ENCODE measurements at regions not wholly inside any gene's neighbourhood (a gene's known extent, or its start where the extent isn't known, plus 50 kb on each side); places are given as distances from the start of the nearest gene placed in this dataset.

DNA sequence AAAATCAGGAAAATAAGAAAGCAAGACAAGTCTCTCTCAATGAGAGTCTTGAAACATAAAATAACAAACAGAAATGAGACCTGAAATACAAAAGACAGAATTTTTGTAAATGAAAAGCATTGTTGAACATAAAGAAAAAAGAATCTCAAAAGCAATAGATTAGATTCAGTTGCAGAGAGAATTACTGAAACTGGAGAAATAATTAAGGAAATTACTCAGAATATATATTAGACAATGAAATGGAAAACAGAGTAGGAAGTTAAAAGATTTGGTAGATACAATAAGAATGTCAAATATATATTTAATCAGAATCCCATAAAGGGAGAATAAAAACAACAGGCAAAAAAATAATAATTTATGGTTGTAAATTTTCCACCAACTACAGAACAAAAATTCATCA lies 308.3 kb downstream of the CRPPA start:
- Histone ChIP-seq H3K4me1 (ENCODE audit: control insufficient read depth in 4 of 4, insufficient read depth in 4 of 4, low read length in 3 of 4) (no peaks in the 10 kb centered on the region), H3K9me3 (ENCODE audit: control insufficient read depth in 4 of 4, low read length in 3 of 4) (peaks cover 0 to under 1% (median 0%) of the 10 kb centered on the region in 4 donors), H3K27ac (ENCODE audit: low read depth in 1 of 2, low read length in 2 of 2) (no peak overlapping the region), H3K27me3 (ENCODE audit: control insufficient read depth in 4 of 4, insufficient read depth in 4 of 4, low read length in 3 of 4) (no peaks in the 10 kb centered on the region), H3K36me3 (ENCODE audit: control insufficient read depth in 4 of 4, insufficient read depth in 3 of 4, low read depth in 1 of 4, low read length in 3 of 4) (no peaks in the 10 kb centered on the region), H3K9ac (ENCODE audit: low read depth in 1 of 2, low read length in 2 of 2) (no peak overlapping the region), H3K4me3 (ENCODE audit: low read depth in 1 of 3, low read length in 3 of 3) (no peak overlapping the region)
- no peak for DNase-seq (ENCODE audit: low spot score)
- TF ChIP-seq SP1 (IDR thresholded peaks at IDR 0.05) (no peak), FOXA2 (IDR thresholded peaks at IDR 0.05) (no peak), TAF1 (conservative IDR thresholded peaks at IDR 0.05) (no peak), EGR1 (IDR thresholded peaks at IDR 0.05; ENCODE audit: low read depth in 2 of 2) (no peak), FOXA1 (IDR thresholded peaks at IDR 0.05) (no peak), HNF4A (conservative IDR thresholded peaks at IDR 0.05) (no peak), HNF4G (IDR thresholded peaks at IDR 0.05) (no peak), NR2F2 (IDR thresholded peaks at IDR 0.05) (no peak), GABPA (IDR thresholded peaks at IDR 0.05 in 1 of 2, conservative IDR thresholded peaks at IDR 0.05 in 1 of 2) (no peak), YY1 (IDR thresholded peaks at IDR 0.05) (no peak), MAX (IDR thresholded peaks at IDR 0.05) (no peak)
- TF ChIP-seq, protein P1, sequence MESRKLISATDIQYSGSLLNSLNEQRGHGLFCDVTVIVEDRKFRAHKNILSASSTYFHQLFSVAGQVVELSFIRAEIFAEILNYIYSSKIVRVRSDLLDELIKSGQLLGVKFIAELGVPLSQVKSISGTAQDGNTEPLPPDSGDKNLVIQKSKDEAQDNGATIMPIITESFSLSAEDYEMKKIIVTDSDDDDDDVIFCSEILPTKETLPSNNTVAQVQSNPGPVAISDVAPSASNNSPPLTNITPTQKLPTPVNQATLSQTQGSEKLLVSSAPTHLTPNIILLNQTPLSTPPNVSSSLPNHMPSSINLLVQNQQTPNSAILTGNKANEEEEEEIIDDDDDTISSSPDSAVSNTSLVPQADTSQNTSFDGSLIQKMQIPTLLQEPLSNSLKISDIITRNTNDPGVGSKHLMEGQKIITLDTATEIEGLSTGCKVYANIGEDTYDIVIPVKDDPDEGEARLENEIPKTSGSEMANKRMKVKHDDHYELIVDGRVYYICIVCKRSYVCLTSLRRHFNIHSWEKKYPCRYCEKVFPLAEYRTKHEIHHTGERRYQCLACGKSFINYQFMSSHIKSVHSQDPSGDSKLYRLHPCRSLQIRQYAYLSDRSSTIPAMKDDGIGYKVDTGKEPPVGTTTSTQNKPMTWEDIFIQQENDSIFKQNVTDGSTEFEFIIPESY (IDR thresholded peaks at IDR 0.05), result no peak
- TF ChIP-seq, protein P2, sequence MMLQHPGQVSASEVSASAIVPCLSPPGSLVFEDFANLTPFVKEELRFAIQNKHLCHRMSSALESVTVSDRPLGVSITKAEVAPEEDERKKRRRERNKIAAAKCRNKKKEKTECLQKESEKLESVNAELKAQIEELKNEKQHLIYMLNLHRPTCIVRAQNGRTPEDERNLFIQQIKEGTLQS (IDR thresholded peaks at IDR 0.05), result no peak

DNA sequence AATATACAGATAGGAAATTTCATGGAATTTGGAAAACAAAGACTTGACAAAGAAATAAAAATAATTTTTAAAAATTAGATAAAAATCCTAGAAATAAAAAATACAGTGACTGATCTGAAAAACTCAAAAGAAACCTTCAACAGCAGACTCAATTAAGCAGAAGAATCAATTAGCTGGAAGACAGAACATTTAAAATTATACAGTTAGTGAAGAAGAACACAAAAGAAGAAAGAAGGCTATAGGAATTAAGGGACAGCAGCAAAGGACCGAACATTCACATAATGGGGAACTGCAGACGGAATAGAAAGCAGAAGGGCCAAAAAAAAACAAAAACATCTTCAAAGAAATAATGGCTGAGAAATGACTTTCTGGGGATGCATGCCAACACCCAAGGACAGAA lies 314.5 kb downstream of the CRPPA start:
- no peak for DNase-seq (ENCODE audit: low spot score)
- peaks cover 2 to 10% (median 2%) of the 10 kb centered on the region in 4 donors for H3K9me3 ChIP-seq (ENCODE audit: control insufficient read depth in 4 of 4, low read length in 3 of 4)
- no peaks in the 10 kb centered on the region for H3K4me1 ChIP-seq (ENCODE audit: control insufficient read depth in 4 of 4, insufficient read depth in 4 of 4, low read length in 3 of 4)
- 92% methylated on average over 2 of the region's 2 CpGs for WGBS
- H3K36me3 ChIP-seq (ENCODE audit: control insufficient read depth in 4 of 4, insufficient read depth in 3 of 4, low read depth in 1 of 4, low read length in 3 of 4), result no peaks in the 10 kb centered on the region
- peak overlapping the region in 1 of 3 donors; percentile 7 for H3K4me3 ChIP-seq (ENCODE audit: low read depth in 1 of 3, low read length in 3 of 3)
- no peak overlapping the region for H3K27ac ChIP-seq (ENCODE audit: low read depth in 1 of 2, low read length in 2 of 2)
- TF ChIP-seq, protein P1 (IDR thresholded peaks at IDR 0.05), result no peak
- TF ChIP-seq RAD21 (IDR thresholded peaks at IDR 0.05) (no peak), RXRA (IDR thresholded peaks at IDR 0.05) (no peak), HNF4A (conservative IDR thresholded peaks at IDR 0.05) (no peak), MAX (IDR thresholded peaks at IDR 0.05) (no peak), FOXA1 (IDR thresholded peaks at IDR 0.05) (no peak), EGR1 (IDR thresholded peaks at IDR 0.05; ENCODE audit: low read depth in 2 of 2) (no peak), CTCF (IDR thresholded peaks at IDR 0.05; ENCODE audit: low read depth, low read length, missing input control) (no peak), JUND (IDR thresholded peaks at IDR 0.05) (no peak), GABPA (IDR thresholded peaks at IDR 0.05 in 1 of 2, conservative IDR thresholded peaks at IDR 0.05 in 1 of 2) (no peak), YY1 (IDR thresholded peaks at IDR 0.05) (no peak), HNF4G (IDR thresholded peaks at IDR 0.05) (no peak), FOXA2 (IDR thresholded peaks at IDR 0.05) (no peak)
- TF ChIP-seq, protein P2 (IDR thresholded peaks at IDR 0.05), result no peak
- H3K9ac ChIP-seq (ENCODE audit: low read depth in 1 of 2, low read length in 2 of 2), result no peak overlapping the region
- no peaks in the 10 kb centered on the region for H3K27me3 ChIP-seq (ENCODE audit: control insufficient read depth in 4 of 4, insufficient read depth in 4 of 4, low read length in 3 of 4)

Data from liver (tissue), 8 donors.